ENCODE measurements at regions not wholly inside any gene's neighbourhood (a gene's known extent, or its start where the extent isn't known, plus 50 kb on each side); places are given as distances from the start of the nearest gene placed in this dataset.
"Not testable (repeated sequence)": the region's sequence is repeated elsewhere in the genome, so short reads cannot be mapped to it uniquely, and the experiment has no call there.

GRCh38 chr16:77488652-77489051 is 53.8 kb upstream of the ADAMTS18 start:
- in situ Hi-C loops (cut with HindIII; ENCODE audit: low pct_unique_long_range_greater_than_20kb, low sequenced_read_pairs): no loop called here
- no peak for DNase-seq (ENCODE audit: low read depth in 1 of 2, low spot score in 1 of 2)
- no peak for TF ChIP-seq JUND (IDR thresholded peaks at IDR 0.05; ENCODE audit: low read depth)

GRCh38 chr16:77491091-77491490 is 56.3 kb upstream of the ADAMTS18 start:
- TF ChIP-seq JUND (IDR thresholded peaks at IDR 0.05; ENCODE audit: low read depth): no peak
- in situ Hi-C loops (cut with HindIII; ENCODE audit: low pct_unique_long_range_greater_than_20kb, low sequenced_read_pairs): no loop called here

GRCh38 chr16:77496934-77497333 is 62.1 kb upstream of the ADAMTS18 start:
- no peak for DNase-seq (ENCODE audit: low read depth in 1 of 2, low spot score in 1 of 2)
- in situ Hi-C loops (cut with HindIII; ENCODE audit: low pct_unique_long_range_greater_than_20kb, low sequenced_read_pairs): no loop called here
- no peak for TF ChIP-seq JUND (IDR thresholded peaks at IDR 0.05; ENCODE audit: low read depth)

More at GRCh38 chr16:77491091-77491490, 56.3 kb upstream of the ADAMTS18 start:
- DNase-seq (ENCODE audit: low read depth in 1 of 2, low spot score in 1 of 2): no peak

- in situ Hi-C loops (cut with HindIII; ENCODE audit: low pct_unique_long_range_greater_than_20kb, low sequenced_read_pairs): no loop called here
- TF ChIP-seq JUND (IDR thresholded peaks at IDR 0.05; ENCODE audit: low read depth): no peak
- DNase-seq (ENCODE audit: low read depth in 1 of 2, low spot score in 1 of 2): no peak
These were observed 64.8 kb upstream of the ADAMTS18 start for GRCh38 chr16:77499373-77500285.

GRCh38 chr16:77500286-77500598 is 65.4 kb upstream of the ADAMTS18 start:
- in situ Hi-C loops (cut with HindIII; ENCODE audit: low pct_unique_long_range_greater_than_20kb, low sequenced_read_pairs): no loop called here
- no peak for DNase-seq (ENCODE audit: low read depth in 1 of 2, low spot score in 1 of 2)
- TF ChIP-seq JUND (IDR thresholded peaks at IDR 0.05; ENCODE audit: low read depth): no peak

GRCh38 chr16:77500934-77501664 is 66.3 kb upstream of the ADAMTS18 start:
- TF ChIP-seq JUND (IDR thresholded peaks at IDR 0.05; ENCODE audit: low read depth): no peak
- in situ Hi-C loops (cut with HindIII; ENCODE audit: low pct_unique_long_range_greater_than_20kb, low sequenced_read_pairs): no loop called here

GRCh38 chr16:77502448-77502847 is 67.6 kb upstream of the ADAMTS18 start:
- no peak for TF ChIP-seq JUND (IDR thresholded peaks at IDR 0.05; ENCODE audit: low read depth)
- in situ Hi-C loops (cut with HindIII; ENCODE audit: low pct_unique_long_range_greater_than_20kb, low sequenced_read_pairs): no loop called here
- no peak for DNase-seq (ENCODE audit: low read depth in 1 of 2, low spot score in 1 of 2)

More at GRCh38 chr16:77500934-77501664, 66.3 kb upstream of the ADAMTS18 start:
- DNase-seq (ENCODE audit: low read depth in 1 of 2, low spot score in 1 of 2): no peak

DNA sequence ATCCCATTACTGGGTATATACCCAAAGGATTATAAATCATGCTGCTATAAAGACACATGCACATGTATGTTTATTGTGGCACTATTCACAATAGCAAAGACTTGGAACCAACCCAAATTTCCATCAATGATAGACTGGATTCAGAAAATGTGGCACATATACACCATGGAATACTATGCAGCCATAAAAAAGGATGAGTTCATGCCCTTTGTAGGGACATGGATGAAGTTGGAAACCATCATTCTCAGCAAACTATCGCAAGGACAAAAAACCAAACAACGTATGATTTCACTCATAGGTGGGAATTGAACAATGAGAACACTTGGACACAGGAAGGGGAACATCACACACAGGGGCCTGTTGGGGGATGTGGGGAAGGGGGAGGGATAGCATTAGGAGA is 71.7 kb upstream of the ADAMTS18 start:
- DNase-seq (ENCODE audit: low read depth in 1 of 2, low spot score in 1 of 2); in situ Hi-C loops (cut with HindIII; ENCODE audit: low pct_unique_long_range_greater_than_20kb, low sequenced_read_pairs): not testable (repeated sequence)

- no peak for TF ChIP-seq JUND (IDR thresholded peaks at IDR 0.05; ENCODE audit: low read depth)
- in situ Hi-C loops (cut with HindIII; ENCODE audit: low pct_unique_long_range_greater_than_20kb, low sequenced_read_pairs): no loop called here
- DNase-seq (ENCODE audit: low read depth in 1 of 2, low spot score in 1 of 2): no peak
These were observed 74.2 kb upstream of the ADAMTS18 start for GRCh38 chr16:77509051-77509450.

DNA sequence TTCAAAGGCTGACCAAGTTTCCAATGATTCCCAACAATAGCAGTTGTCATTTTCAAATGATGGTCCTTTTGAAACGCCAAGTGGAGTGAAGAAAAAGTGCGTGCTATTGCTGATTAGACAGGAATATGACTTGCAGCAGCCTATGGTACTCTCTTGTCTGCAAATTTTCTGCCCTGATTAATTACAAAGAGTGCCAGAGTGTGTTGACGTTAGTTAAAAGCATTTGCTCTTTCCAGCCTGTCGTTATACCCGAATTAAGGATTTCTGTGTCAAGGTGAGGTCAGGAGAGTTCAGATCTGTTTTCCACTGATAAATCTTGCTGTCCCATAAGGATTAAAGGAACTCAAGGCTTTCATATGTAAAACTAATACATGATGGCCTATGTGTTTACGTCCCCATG is 75.0 kb upstream of the ADAMTS18 start:
- DNase-seq (ENCODE audit: low read depth in 1 of 2, low spot score in 1 of 2): no peak
- in situ Hi-C loops (cut with HindIII; ENCODE audit: low pct_unique_long_range_greater_than_20kb, low sequenced_read_pairs): no loop called here
- no peak for TF ChIP-seq JUND (IDR thresholded peaks at IDR 0.05; ENCODE audit: low read depth)

- no peak for TF ChIP-seq JUND (IDR thresholded peaks at IDR 0.05; ENCODE audit: low read depth)
- DNase-seq (ENCODE audit: low read depth in 1 of 2, low spot score in 1 of 2): no peak
These were observed 76.2 kb upstream of the ADAMTS18 start for GRCh38 chr16:77511053-77511452.

DNA sequence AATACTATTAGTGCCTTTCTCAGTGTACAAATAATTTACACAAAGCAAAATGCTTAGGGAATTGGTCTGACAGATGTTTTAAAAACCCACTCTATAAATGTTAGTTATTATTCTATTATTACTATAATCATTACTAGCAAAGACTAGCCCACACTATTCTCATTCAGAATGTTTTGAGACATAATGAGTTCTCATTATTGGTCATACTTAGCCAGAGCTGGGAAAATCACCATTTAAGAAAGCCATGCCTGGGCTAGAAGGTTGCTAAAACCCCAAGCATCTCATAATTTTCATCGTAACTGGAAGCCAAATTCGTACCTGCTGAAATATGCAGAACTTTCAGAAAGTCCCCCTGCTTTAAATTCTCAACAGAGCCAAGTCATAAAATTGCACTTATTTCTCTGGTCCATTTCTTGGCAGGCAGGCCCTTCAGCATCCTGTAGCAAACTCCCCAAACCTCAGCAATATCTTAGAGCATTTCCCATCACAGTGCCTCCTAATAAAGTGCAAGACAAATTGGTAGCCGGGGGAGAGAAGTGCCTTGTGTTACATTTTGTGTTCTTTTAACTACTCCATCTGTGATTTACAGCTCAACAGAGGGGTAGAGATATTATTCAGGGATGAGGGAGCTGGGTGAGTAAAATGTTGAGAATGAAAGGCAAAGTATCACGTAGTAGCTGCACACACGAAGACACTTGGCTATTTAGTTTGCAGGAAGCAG is 79.8 kb upstream of the ADAMTS18 start:
- no peak for TF ChIP-seq JUND (IDR thresholded peaks at IDR 0.05; ENCODE audit: low read depth)
- in situ Hi-C loops (cut with HindIII; ENCODE audit: low pct_unique_long_range_greater_than_20kb, low sequenced_read_pairs): no loop called here
- DNase-seq (ENCODE audit: low read depth in 1 of 2, low spot score in 1 of 2): no peak

More at GRCh38 chr16:77511053-77511452, 76.2 kb upstream of the ADAMTS18 start:
- in situ Hi-C loops (cut with HindIII; ENCODE audit: low pct_unique_long_range_greater_than_20kb, low sequenced_read_pairs): no loop called here

DNA sequence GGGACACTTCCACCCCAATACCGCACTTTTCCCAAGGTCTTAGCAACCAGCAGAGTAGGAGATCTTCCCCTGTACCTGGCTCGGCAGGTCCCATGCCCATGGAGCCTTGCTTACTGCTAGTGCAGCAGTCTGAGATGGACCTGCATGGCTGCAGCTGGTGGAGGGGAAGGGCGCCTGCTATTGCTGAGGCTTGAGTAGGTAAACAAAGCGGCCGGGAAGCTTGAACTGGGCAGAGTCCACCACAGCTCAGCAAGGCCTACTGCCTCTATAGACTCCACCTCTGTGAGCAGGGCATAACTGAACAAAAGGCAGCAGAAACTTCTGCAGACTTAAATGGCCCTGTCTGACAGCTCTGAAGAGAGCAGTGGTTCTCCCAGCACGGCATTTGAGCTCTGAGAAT is 90.4 kb upstream of the ADAMTS18 start:
- DNase-seq (ENCODE audit: low read depth in 1 of 2, low spot score in 1 of 2); in situ Hi-C loops (cut with HindIII; ENCODE audit: low pct_unique_long_range_greater_than_20kb, low sequenced_read_pairs): not testable (repeated sequence)
